ENCODE measurements at regions not wholly inside any gene's neighbourhood (a gene's known extent, or its start where the extent isn't known, plus 50 kb on each side); places are given as distances from the start of the nearest gene placed in this dataset.

- no peak for TF ChIP-seq PRDM6 (tag by site-specific recombination; IDR thresholded peaks at IDR 0.05)
These were observed 128.5 kb downstream of the MAGEC2 start (continued) for GRCh38 chrX:142076633-142077032.

GRCh38 chrX:142068365-142068764 lies 136.7 kb downstream of the MAGEC2 start:
- Histone ChIP-seq H3K27ac (ENCODE audit: extremely low read depth, low read depth, low read length) (no peak overlapping the region), H3K4me1 (ENCODE audit: control insufficient read depth, insufficient read depth, low read length) (no peaks in the 10 kb centered on the region), H3K36me3 (ENCODE audit: control insufficient read depth in 2 of 2, insufficient read depth in 1 of 2, low read length in 2 of 2) (no peaks in the 10 kb centered on the region), H3K9me3 (ENCODE audit: control insufficient read depth, insufficient read depth, low read depth, low read length) (no peaks in the 10 kb centered on the region; the same call in 1 of the 2 replicates), H3K4me3 (ENCODE audit: low read depth, low read length) (no peak overlapping the region)
- TF ChIP-seq ZSCAN5A (tag by site-specific recombination; IDR thresholded peaks at IDR 0.05) (no peak), TCF7L2 (IDR thresholded peaks at IDR 0.05; ENCODE audit: borderline replicate concordance, low read depth, low read length) (no peak), ZNF571 (tag by site-specific recombination; IDR thresholded peaks at IDR 0.05) (no peak), PRDM10 (tag by site-specific recombination; IDR thresholded peaks at IDR 0.05) (no peak), SETDB1 (IDR thresholded peaks at IDR 0.05; ENCODE audit: insufficient read length, low read length) (no peak), ZBTB6 (tag by site-specific recombination; IDR thresholded peaks at IDR 0.05) (no peak)
- CTCF ChIA-PET: no interaction called here
- POLR2A ChIA-PET: no interaction called here

- H3K4me3 ChIP-seq (ENCODE audit: low read depth, low read length): no peak overlapping the region
- H3K27ac ChIP-seq (ENCODE audit: extremely low read depth, low read depth, low read length): no peak overlapping the region
- H3K4me1 ChIP-seq (ENCODE audit: control insufficient read depth, insufficient read depth, low read length): no peaks in the 10 kb centered on the region
- ChIA-PET POLR2A (no interaction called here), CTCF (interaction anchor here (0.6 kb wide), 1 partner anchor 31 kb away, joined by 6 read pairs; no protein-coding TSS in a partner anchor)
- no peaks in the 10 kb centered on the region for H3K36me3 ChIP-seq (ENCODE audit: control insufficient read depth in 2 of 2, insufficient read depth in 1 of 2, low read length in 2 of 2)
- no peaks in the 10 kb centered on the region; the same call in 1 of the 2 replicates for H3K9me3 ChIP-seq (ENCODE audit: control insufficient read depth, insufficient read depth, low read depth, low read length)
- no peak for TF ChIP-seq WT1 (tag by site-specific recombination; IDR thresholded peaks at IDR 0.05)
- TF ChIP-seq ZNF10 (tag by site-specific recombination; IDR thresholded peaks at IDR 0.05): no peak
- no peak for TF ChIP-seq ZNF654 (tag by site-specific recombination; IDR thresholded peaks at IDR 0.05; ENCODE audit: low read depth)
- TF ChIP-seq ZNF560 (tag by site-specific recombination; IDR thresholded peaks at IDR 0.05; ENCODE audit: borderline replicate concordance): no peak
- no peak for TF ChIP-seq PRDM2 (tag by site-specific recombination; IDR thresholded peaks at IDR 0.05; ENCODE audit: borderline replicate concordance)
- TF ChIP-seq ZNF514 (tag by site-specific recombination; IDR thresholded peaks at IDR 0.05): no peak
- no peak for TF ChIP-seq ZNF426 (tag by site-specific recombination; IDR thresholded peaks at IDR 0.05)
- TF ChIP-seq ZNF76 (tag by site-specific recombination; IDR thresholded peaks at IDR 0.05; ENCODE audit: borderline replicate concordance, low read depth): no peak
- TF ChIP-seq ZNF223 (tag by site-specific recombination; IDR thresholded peaks at IDR 0.05): no peak
- no peak for TF ChIP-seq SP3 (tag by site-specific recombination; IDR thresholded peaks at IDR 0.05)
- TF ChIP-seq ZXDB (tag by site-specific recombination; IDR thresholded peaks at IDR 0.05): no peak
These were observed 144.9 kb downstream of the MAGEC2 start for GRCh38 chrX:142060191-142060590.

All from HEK293 (cell line).